C4-2B (cell line): ENCODE measurements at regions not wholly inside any gene's neighbourhood (a gene's known extent, or its start where the extent isn't known, plus 50 kb on each side); places are given as distances from the start of the nearest gene placed in this dataset.

Experiments used
- H3K27ac ChIP-seq: fragments of 450-650 bp; 2 replicates; pipeline ENCODE4 v1.5.1; 2017
- ZFX ChIP-seq: fragments of 450-650 bp; IDR thresholded peaks from 2 replicates; pipeline ENCODE4 v1.6.1; 2017
- TF ChIP-seq, protein P1 (sequence below): fragments of 450-650 bp; conservative IDR thresholded peaks from 2 replicates; pipeline ENCODE4 v1.5.1; 2017; ENCODE audit warnings: mild to moderate bottlenecking

DNA sequence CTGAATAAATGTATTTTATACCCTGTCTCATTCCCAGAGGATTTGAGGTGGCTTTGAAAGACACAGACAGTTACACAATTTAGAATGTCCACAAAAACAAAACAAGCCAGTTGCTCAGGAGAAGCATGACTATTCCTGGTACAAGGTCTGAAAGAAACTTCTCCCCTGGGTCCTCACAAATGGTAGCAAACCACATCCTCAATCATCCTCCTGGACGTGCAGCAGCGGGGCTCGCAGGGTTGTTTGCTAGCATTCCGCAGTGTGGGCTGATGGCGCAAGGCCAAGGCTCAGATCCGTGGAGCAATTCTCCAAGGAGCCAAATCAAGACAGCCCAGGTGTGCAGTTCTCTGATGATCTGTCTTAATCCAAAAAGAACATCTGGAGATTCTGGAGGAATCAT, 210.3 kb downstream of the ACTL7B start:
- TF ChIP-seq, protein P1, sequence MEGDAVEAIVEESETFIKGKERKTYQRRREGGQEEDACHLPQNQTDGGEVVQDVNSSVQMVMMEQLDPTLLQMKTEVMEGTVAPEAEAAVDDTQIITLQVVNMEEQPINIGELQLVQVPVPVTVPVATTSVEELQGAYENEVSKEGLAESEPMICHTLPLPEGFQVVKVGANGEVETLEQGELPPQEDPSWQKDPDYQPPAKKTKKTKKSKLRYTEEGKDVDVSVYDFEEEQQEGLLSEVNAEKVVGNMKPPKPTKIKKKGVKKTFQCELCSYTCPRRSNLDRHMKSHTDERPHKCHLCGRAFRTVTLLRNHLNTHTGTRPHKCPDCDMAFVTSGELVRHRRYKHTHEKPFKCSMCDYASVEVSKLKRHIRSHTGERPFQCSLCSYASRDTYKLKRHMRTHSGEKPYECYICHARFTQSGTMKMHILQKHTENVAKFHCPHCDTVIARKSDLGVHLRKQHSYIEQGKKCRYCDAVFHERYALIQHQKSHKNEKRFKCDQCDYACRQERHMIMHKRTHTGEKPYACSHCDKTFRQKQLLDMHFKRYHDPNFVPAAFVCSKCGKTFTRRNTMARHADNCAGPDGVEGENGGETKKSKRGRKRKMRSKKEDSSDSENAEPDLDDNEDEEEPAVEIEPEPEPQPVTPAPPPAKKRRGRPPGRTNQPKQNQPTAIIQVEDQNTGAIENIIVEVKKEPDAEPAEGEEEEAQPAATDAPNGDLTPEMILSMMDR, result no peak
- no peak for TF ChIP-seq ZFX
- H3K27ac ChIP-seq, result no peak overlapping the region

DNA sequence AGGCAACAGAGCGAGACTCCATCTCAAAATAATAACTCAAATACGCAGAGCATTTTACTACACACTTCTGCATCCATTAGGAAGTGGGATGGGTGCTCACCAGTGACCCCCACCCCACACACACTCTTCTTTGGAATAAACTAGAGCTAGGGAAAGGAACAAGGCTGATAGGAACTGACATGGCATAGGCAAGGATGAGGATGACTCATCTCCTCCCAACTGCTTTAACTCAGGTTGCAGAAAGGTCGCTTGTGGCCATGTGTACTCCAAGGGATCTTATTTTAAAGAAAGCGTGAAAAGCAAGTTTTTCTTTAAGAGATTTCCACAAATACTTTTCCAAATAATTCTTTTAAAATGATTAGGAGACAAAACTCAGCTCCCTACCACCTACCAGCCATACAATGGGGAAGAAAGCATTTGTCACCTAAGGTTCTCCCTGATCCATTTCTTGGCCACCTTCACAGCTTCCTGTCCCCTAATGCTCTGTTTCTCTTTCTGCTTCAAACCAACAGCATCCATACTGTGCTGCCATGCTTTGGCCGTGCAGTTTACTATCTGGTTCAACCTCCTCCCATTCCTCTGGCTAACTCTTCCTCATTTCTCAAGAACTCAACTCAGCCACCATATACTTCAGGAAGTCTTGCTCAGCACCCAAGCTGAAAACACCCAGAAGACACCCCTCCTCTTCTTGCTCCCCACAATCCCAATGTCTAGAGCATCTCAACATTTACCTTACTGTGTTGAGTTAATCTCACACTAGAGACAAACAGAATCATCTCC, 211.9 kb downstream of the ACTL7B start:
- no peak overlapping the region for H3K27ac ChIP-seq
- TF ChIP-seq, protein P1, result no peak
- no peak for TF ChIP-seq ZFX

DNA sequence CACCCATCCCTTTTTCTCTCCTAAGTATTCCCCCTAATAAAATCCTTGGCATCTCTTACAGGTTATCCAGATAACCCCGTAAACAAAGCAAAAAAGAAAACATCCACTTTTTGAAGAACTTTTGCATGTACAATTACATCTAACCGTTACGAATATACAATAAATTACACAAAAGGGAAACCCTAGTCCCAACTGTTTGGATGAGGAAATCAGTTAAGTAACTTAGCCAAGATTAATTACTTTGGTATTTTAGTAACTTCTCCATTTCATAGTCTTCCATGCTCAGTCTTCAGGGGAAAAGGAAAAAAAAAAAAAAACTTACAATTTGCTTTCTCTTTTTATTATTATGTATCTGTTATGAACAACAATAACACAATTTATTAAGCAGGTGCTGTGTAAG, 212.9 kb downstream of the ACTL7B start:
- no peak overlapping the region for H3K27ac ChIP-seq
- TF ChIP-seq ZFX, result no peak
- TF ChIP-seq, protein P1, result no peak

GRCh38 chr9:108640230-108640629, 215.6 kb downstream of the ACTL7B start:
- no peak overlapping the region for H3K27ac ChIP-seq
- no peak for TF ChIP-seq ZFX
- TF ChIP-seq, protein P1, result no peak

- no peak for TF ChIP-seq ZFX
- TF ChIP-seq, protein P1, result no peak
- H3K27ac ChIP-seq, result no peak overlapping the region
Observed at GRCh38 chr9:108639696-108640095, 216.1 kb downstream of the ACTL7B start.

- TF ChIP-seq ZFX, result no peak
- TF ChIP-seq, protein P1, result no peak
- no peak overlapping the region for H3K27ac ChIP-seq
Observed at GRCh38 chr9:108639091-108639490, 216.7 kb downstream of the ACTL7B start.

- TF ChIP-seq ZFX, result no peak
- TF ChIP-seq, protein P1, result no peak
- H3K27ac ChIP-seq, result no peak overlapping the region
Observed at GRCh38 chr9:108637340-108637739, 218.4 kb downstream of the ACTL7B start.
